ENCODE measurements at regions not wholly inside any gene's neighbourhood (a gene's known extent, or its start where the extent isn't known, plus 50 kb on each side); places are given as distances from the start of the nearest gene placed in this dataset.

GRCh38 chr14:95034788-95035187, 122.5 kb downstream of the DICER1 start:
- ATAC-seq: no peak
- Mint-ChIP-seq H3K27me3 (peaks cover 25% of the 10 kb centered on the region), H3K27ac (no peak overlapping the region), H3K4me1 (peaks cover 9% of the 10 kb centered on the region), H3K9me3 (peaks cover 6% of the 10 kb centered on the region), H3K36me3 (no peaks in the 10 kb centered on the region), H3K4me3 (no peak overlapping the region)

GRCh38 chr14:95033682-95034632, 123.4 kb downstream of the DICER1 start:
- Mint-ChIP-seq H3K4me1 (peaks cover 9% of the 10 kb centered on the region), H3K9me3 (peaks cover 13% of the 10 kb centered on the region), H3K36me3 (no peaks in the 10 kb centered on the region), H3K27ac (no peak overlapping the region), H3K27me3 (peaks cover 18% of the 10 kb centered on the region), H3K4me3 (no peak overlapping the region)
- ATAC-seq: no peak

GRCh38 chr14:95033031-95033430, 124.3 kb downstream of the DICER1 start:
- H3K36me3 Mint-ChIP-seq: no peaks in the 10 kb centered on the region
- no peak overlapping the region for H3K4me3 Mint-ChIP-seq
- H3K4me1 Mint-ChIP-seq: peaks cover 9% of the 10 kb centered on the region
- no peak for ATAC-seq
- H3K27me3 Mint-ChIP-seq: peaks cover 9% of the 10 kb centered on the region
- no peak overlapping the region for H3K27ac Mint-ChIP-seq
- H3K9me3 Mint-ChIP-seq: peaks cover 13% of the 10 kb centered on the region

DNA sequence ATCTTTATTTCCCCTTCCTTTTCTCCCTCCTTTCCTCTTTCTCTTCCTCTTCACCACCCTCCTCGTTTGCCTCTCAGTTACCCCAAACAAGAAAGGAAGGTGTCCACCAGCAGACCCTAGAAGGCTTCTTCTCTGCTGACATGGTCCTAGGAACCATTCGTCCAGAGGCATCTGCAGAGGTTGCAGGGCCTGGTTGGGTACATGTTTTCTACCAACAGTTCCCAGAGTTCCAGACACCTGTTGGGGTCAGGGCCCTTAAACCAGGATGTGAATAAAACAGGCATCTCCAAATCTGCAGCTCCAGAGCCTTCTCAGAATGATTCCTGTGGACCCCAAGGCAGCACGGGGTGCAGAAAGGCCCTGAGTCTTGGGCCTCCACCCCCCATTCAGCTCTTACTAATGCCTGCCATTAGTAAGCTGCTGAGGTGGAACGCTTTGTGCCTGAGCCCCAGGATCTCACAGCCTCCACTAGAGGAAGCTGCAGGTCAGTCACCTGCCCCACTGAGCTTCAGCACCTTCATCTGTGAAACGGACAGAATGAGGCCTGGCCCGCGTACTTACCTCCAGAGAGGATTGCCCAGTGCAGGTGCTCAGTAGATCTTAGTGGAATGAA, 130.4 kb downstream of the DICER1 start:
- Mint-ChIP-seq H3K9me3 (peaks cover 10% of the 10 kb centered on the region), H3K4me1 (no peaks in the 10 kb centered on the region), H3K27me3 (peaks cover 10% of the 10 kb centered on the region), H3K36me3 (no peaks in the 10 kb centered on the region), H3K27ac (no peak overlapping the region), H3K4me3 (no peak overlapping the region)
- ATAC-seq: no peak

DNA sequence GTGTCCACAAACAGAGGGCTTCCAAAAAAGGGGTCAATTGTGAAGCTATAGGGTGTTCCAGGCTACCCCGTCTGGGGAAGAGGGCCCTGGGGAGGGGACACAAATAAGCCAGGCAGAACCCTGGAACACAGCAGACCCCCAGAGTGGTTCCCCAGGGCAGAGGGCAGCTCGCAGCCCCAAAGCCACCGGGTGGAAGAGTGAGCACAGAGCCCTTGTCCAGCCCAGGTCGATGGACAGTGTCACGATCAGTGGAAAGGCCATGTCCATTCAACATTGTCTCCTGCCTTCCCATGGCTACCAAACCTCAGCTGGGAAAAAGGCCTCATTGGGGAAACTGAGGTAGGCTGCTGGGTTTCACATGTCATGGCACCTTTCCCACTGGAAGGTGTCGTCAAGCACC, 131.4 kb downstream of the DICER1 start:
- peaks cover 10% of the 10 kb centered on the region for H3K27me3 Mint-ChIP-seq
- ATAC-seq: no peak
- H3K4me3 Mint-ChIP-seq: no peak overlapping the region
- H3K4me1 Mint-ChIP-seq: no peaks in the 10 kb centered on the region
- peaks cover 14% of the 10 kb centered on the region for H3K9me3 Mint-ChIP-seq
- H3K27ac Mint-ChIP-seq: no peak overlapping the region
- H3K36me3 Mint-ChIP-seq: no peaks in the 10 kb centered on the region

DNA sequence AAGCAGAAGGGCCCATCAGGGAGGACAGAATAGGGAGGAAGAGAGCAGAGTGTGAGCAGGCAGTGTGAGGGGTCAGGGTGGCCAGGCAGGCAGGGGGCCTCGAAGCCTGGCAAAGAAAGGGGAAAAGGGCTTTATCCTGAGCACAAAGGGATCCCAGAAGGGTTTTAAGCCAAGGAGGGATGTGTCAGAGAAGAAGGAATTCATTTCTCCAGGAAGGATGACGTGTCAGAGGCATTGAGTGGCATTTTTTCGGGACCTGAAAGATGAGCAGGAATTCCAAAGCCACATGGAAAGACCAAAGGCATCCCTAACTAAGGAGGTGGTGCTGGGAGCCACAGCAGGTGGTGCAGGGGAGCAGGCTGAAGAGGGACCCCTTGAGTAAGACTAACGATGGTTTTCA, 132.1 kb downstream of the DICER1 start:
- Mint-ChIP-seq H3K4me3 (no peak overlapping the region), H3K27ac (no peak overlapping the region), H3K27me3 (peaks cover 10% of the 10 kb centered on the region), H3K4me1 (no peaks in the 10 kb centered on the region), H3K36me3 (no peaks in the 10 kb centered on the region), H3K9me3 (peaks cover 14% of the 10 kb centered on the region)
- ATAC-seq: no peak

DNA sequence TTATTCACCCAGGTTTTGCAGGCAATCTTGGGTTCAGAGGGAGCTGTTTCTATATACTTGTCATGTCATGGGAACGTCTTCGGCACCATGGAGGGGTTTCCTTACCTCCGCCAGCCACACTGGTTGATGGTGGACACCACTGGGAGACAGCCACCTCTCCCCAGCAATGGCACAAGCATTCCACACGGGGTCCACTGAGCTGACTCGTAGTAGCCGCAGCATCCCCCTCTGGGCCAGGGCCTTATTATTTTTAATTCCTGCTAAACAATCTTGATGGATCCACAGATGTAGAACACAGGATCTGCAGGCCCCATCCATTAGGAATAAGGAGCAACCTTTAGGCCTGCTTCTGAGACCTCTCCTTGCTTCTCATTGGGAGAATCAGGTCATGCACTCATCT, 132.9 kb downstream of the DICER1 start:
- no peak for ATAC-seq
- Mint-ChIP-seq H3K27ac (no peak overlapping the region), H3K4me3 (no peak overlapping the region), H3K9me3 (peaks cover 12% of the 10 kb centered on the region), H3K36me3 (no peaks in the 10 kb centered on the region), H3K4me1 (no peaks in the 10 kb centered on the region), H3K27me3 (peaks cover 10% of the 10 kb centered on the region)

GRCh38 chr14:95023886-95024285, 133.4 kb downstream of the DICER1 start:
- Mint-ChIP-seq H3K27ac (no peak overlapping the region), H3K4me1 (no peaks in the 10 kb centered on the region), H3K4me3 (no peak overlapping the region), H3K27me3 (peaks cover 10% of the 10 kb centered on the region), H3K36me3 (no peaks in the 10 kb centered on the region), H3K9me3 (peaks cover 7% of the 10 kb centered on the region)
- no peak for ATAC-seq

GRCh38 chr14:95023115-95023514, 134.2 kb downstream of the DICER1 start:
- Mint-ChIP-seq H3K4me3 (no peak overlapping the region), H3K27me3 (peaks cover 10% of the 10 kb centered on the region), H3K9me3 (peaks cover 7% of the 10 kb centered on the region), H3K36me3 (no peaks in the 10 kb centered on the region), H3K4me1 (no peaks in the 10 kb centered on the region), H3K27ac (no peak overlapping the region)
- ATAC-seq: no peak

- Mint-ChIP-seq H3K27me3 (peaks cover 10% of the 10 kb centered on the region), H3K36me3 (no peaks in the 10 kb centered on the region), H3K4me1 (no peaks in the 10 kb centered on the region), H3K4me3 (no peak overlapping the region), H3K9me3 (peaks cover 7% of the 10 kb centered on the region), H3K27ac (no peak overlapping the region)
- no peak for ATAC-seq
Measured at GRCh38 chr14:95021588-95021987, 135.7 kb downstream of the DICER1 start.

DNA sequence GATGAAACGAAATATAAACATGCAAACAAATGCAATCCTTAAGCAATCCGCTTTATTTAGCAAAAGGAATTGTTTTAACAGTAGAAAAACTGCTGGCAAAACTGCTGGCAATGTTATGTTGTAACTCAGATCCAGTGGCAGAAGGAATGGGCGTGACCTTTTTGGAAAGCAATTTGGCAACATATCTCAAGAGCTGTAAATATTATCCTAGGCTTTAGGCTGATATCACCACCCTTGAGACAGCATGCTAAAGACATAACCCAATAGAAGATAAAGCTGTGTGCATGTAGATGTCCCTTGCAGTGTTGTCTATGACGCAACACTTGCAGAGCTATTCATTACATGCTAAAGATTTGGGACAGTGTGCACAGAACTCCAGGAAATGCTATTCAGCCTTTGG, 138.5 kb downstream of the DICER1 start:
- Mint-ChIP-seq H3K27ac (no peak overlapping the region), H3K4me1 (no peaks in the 10 kb centered on the region), H3K4me3 (no peak overlapping the region), H3K36me3 (no peaks in the 10 kb centered on the region), H3K9me3 (peaks cover 7% of the 10 kb centered on the region), H3K27me3 (no peaks in the 10 kb centered on the region)
- no peak for ATAC-seq

GRCh38 chr14:95015046-95015445, 142.3 kb downstream of the DICER1 start:
- no peak for ATAC-seq
- no peaks in the 10 kb centered on the region for H3K36me3 Mint-ChIP-seq
- no peak overlapping the region for H3K27ac Mint-ChIP-seq
- H3K9me3 Mint-ChIP-seq: no peaks in the 10 kb centered on the region
- no peak overlapping the region for H3K4me3 Mint-ChIP-seq
- H3K4me1 Mint-ChIP-seq: no peaks in the 10 kb centered on the region
- peaks cover 7% of the 10 kb centered on the region for H3K27me3 Mint-ChIP-seq

DNA sequence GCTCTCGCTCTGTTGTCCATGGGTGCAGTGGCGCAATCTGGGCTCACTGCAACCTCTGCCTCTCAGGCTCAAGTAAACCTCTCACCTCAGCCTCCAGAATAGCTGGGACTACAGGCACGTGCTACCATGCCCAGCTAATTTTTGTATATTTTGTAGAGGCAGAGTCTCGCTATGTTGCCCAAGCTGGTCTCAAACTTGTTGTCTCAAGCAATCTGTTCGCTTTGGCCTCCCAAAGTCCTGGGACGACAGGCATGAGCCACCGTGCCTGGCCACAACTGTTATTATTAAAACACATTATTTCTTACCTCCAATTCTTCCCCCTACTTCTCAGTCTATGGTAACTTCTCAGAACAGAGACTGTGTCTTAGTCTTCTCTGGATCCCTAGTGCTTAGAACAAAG, 143.3 kb downstream of the DICER1 start:
- no peaks in the 10 kb centered on the region for H3K9me3 Mint-ChIP-seq
- H3K27me3 Mint-ChIP-seq: peaks cover 12% of the 10 kb centered on the region
- H3K4me3 Mint-ChIP-seq: no peak overlapping the region
- ATAC-seq: no peak
- H3K27ac Mint-ChIP-seq: no peak overlapping the region
- no peaks in the 10 kb centered on the region for H3K36me3 Mint-ChIP-seq
- H3K4me1 Mint-ChIP-seq: no peaks in the 10 kb centered on the region

DNA sequence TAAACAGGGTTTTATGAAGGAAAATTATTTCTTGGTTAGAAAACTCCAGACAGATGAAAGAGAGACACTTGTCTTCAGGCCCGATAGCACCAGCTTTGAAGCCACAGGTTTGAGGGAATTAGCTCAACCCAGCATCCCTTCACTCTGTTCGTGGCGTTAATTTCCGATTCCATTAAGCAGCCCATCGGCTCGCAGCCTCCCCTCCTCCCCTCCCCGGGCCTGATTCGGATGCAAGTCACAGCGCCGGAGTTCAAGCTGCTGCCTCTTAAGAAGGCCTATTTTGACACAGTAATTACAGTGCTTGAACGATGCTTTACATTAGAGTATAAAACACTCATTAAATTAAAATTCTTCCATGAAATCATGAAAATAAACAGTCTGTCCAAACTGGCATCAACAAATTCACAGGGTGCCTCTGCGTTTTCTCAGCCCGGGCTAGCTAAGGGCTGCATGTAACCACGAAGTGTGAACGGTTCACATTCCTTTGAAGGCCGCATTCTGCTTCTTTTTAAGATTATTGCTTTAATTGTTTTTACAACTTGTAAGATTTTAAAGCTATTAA, 145.8 kb downstream of the DICER1 start:
- no peak for ATAC-seq
- Mint-ChIP-seq H3K9me3 (no peaks in the 10 kb centered on the region), H3K27me3 (peaks cover 30% of the 10 kb centered on the region), H3K4me3 (no peak overlapping the region), H3K36me3 (no peaks in the 10 kb centered on the region), H3K4me1 (no peaks in the 10 kb centered on the region), H3K27ac (no peak overlapping the region)

GRCh38 chr14:95008445-95009217, 148.7 kb downstream of the DICER1 start:
- H3K27me3 Mint-ChIP-seq: peaks cover 47% of the 10 kb centered on the region
- H3K36me3 Mint-ChIP-seq: no peaks in the 10 kb centered on the region
- no peak for ATAC-seq
- no peaks in the 10 kb centered on the region for H3K4me1 Mint-ChIP-seq
- no peaks in the 10 kb centered on the region for H3K9me3 Mint-ChIP-seq
- H3K27ac Mint-ChIP-seq: no peak overlapping the region
- H3K4me3 Mint-ChIP-seq: no peak overlapping the region
